HCT116 (cell line): ENCODE measurements at regions not wholly inside any gene's neighbourhood (a gene's known extent, or its start where the extent isn't known, plus 50 kb on each side); places are given as distances from the start of the nearest gene placed in this dataset.

Source experiments
- ATAC-seq: fragments of 200-7000 bp; cut with Tn5 transposase; 2 replicates; pipeline ENCODE4 v1.9.1; 2020; ENCODE audit warnings: mild to moderate bottlenecking, moderate library complexity
- BruUV-seq: library from RNA; stranded (reverse); fragments of 400-500 nt; replicated peaks from 2 replicates; lab custom pipeline; 2021; lab: Mats Ljungman, UMichigan
- CTCF ChIA-PET: fragments of 300-600 bp; sonication (Branson Sonifier 250); formaldehyde crosslinking; loops from one replicate; lab custom pipeline; 2021; ENCODE audit warnings: antibody characterized with exemption; lab: Charles Lee
- POLR2A ChIA-PET: fragments of 300-600, 350-600 bp; sonication (Branson Sonifier 250); formaldehyde crosslinking; loops from one replicate; lab custom pipeline; 2021; ENCODE audit warnings: antibody characterized with exemption; lab: Charles Lee
- RAD21 ChIA-PET, 2 experiments: fragments of 300-600 bp; sonication (Branson Sonifier 250); formaldehyde crosslinking; loops; one replicate each; lab custom pipeline; 2023; ENCODE audit warnings: low total read pairs in 2 of 2; ENCODE audit not compliant: uncharacterized antibody in 2 of 2, unreplicated experiment in 2 of 2, low non-redundant PET in 1 of 2; lab: Charles Lee
- DNase-seq: peaks from one replicate; pipeline ENCODE4 v3.0.0-alpha.2; 2010; ENCODE audit warnings: low read depth, low spot score
- H2AFZ ChIP-seq: fragments of 200-600 bp; shearing (Covaris generic), sonication (generic); 2 replicates; pipeline ENCODE4 v1.6.1; 2017; ENCODE audit warnings: low read depth, mixed run types, mixed read lengths, antibody characterized with exemption, low read length; ENCODE audit not compliant: poor library complexity, severe bottlenecking
- H3K27ac ChIP-seq: 2 replicates; pipeline ENCODE4 v1.5.1; 2012; ENCODE audit warnings: low read depth, low read length
- H3K27me3 ChIP-seq: fragments of 200-600 bp; sonication (generic); 2 replicates; pipeline ENCODE4 v1.6.1; 2016; ENCODE audit warnings: mixed run types, low read length, mixed read lengths; ENCODE audit not compliant: insufficient read depth
- H3K36me3 ChIP-seq, 2 experiments: fragments of 200-500 bp in 1 of 2; fragments of 200-600 bp in 1 of 2; sonication (Bioruptor generic) in 1 of 2; sonication (generic) in 1 of 2; 2 replicates each; pipeline versions ENCODE4 v1.5.1 to v1.6.1; 2014 to 2016; ENCODE audit warnings: low read length in 2 of 2, inconsistent platforms in 1 of 2, mixed read lengths in 1 of 2, mixed run types in 1 of 2; ENCODE audit not compliant: insufficient read depth in 2 of 2, control insufficient read depth in 1 of 2
- H3K4me1 ChIP-seq, 2 experiments: fragments of 200-600 bp in 1 of 2; sonication (generic) in 1 of 2; 2 replicates each; pipeline versions ENCODE4 v1.5.1 to v1.6.1; 2012 to 2017; ENCODE audit warnings: low read length in 2 of 2, inconsistent platforms in 1 of 2, mild to moderate bottlenecking in 1 of 2, mixed read lengths in 1 of 2, mixed run types in 1 of 2, moderate library complexity in 1 of 2; ENCODE audit not compliant: insufficient read depth in 2 of 2, control insufficient read depth in 1 of 2
- H3K4me2 ChIP-seq: fragments of 200-600 bp; sonication (generic); 2 replicates; pipeline ENCODE4 v1.6.1; 2017; ENCODE audit warnings: mixed run types, low read length, mixed read lengths
- H3K4me3 ChIP-seq, 2 experiments: fragments of 200-600 bp in 1 of 2; sonication (generic) in 1 of 2; replicated peaks in 1 of 2; 2 replicates each; pipeline ENCODE4 v1.5.1; 2011 to 2016; ENCODE audit warnings: low read length in 2 of 2, control low read depth in 1 of 2, low read depth in 1 of 2, mild to moderate bottlenecking in 1 of 2, mixed read lengths in 1 of 2, mixed run types in 1 of 2
- H3K79me2 ChIP-seq: fragments of 200-600 bp; sonication (generic); 2 replicates; pipeline ENCODE4 v1.6.1; 2017; ENCODE audit warnings: mild to moderate bottlenecking, mixed run types, low read length, moderate library complexity, mixed read lengths; ENCODE audit not compliant: insufficient read depth
- H3K9ac ChIP-seq: fragments of 200-600 bp; sonication (generic); 2 replicates; pipeline ENCODE4 v1.6.1; 2016; ENCODE audit warnings: low read length, mixed read lengths
- H3K9me2 ChIP-seq: fragments of 200-600 bp; sonication (generic), shearing (Covaris generic); 2 replicates; pipeline ENCODE4 v1.6.1; 2017; ENCODE audit warnings: mixed run types, mild to moderate bottlenecking, moderate library complexity; ENCODE audit not compliant: insufficient read depth
- H3K9me3 ChIP-seq, 2 experiments: fragments of 200-500 bp in 1 of 2; fragments of 200-600 bp in 1 of 2; sonication (Bioruptor generic) in 1 of 2; sonication (generic) in 1 of 2; 2 replicates each; pipeline ENCODE4 v1.6.1; 2014 to 2017; ENCODE audit warnings: low read length in 2 of 2, mixed read lengths in 2 of 2, inconsistent platforms in 1 of 2, low read depth in 1 of 2, mild to moderate bottlenecking in 1 of 2, mixed run types in 1 of 2, moderate library complexity in 1 of 2; ENCODE audit not compliant: control insufficient read depth in 1 of 2, insufficient read depth in 1 of 2
- H4K20me1 ChIP-seq: fragments of 200-600 bp; sonication (generic), shearing (Covaris generic); 2 replicates; pipeline ENCODE4 v1.6.1; 2017; ENCODE audit warnings: mixed run types, mild to moderate bottlenecking, moderate library complexity; ENCODE audit not compliant: insufficient read depth
- CEBPB ChIP-seq: IDR thresholded peaks from 2 replicates; pipeline ENCODE4 v1.6.1; 2012; ENCODE audit warnings: low read depth
- EGR1 ChIP-seq: IDR thresholded peaks from 2 replicates; pipeline ENCODE4 v1.6.1; 2012; ENCODE audit warnings: low read depth
- EZH2 ChIP-seq: fragments of 200-600 bp; sonication (generic); IDR thresholded peaks from 2 replicates; pipeline ENCODE4 v1.6.1; 2017; ENCODE audit warnings: antibody characterized with exemption, mixed run types
- SIN3A ChIP-seq: IDR thresholded peaks from 2 replicates; pipeline ENCODE4 v1.6.1; 2012; ENCODE audit warnings: low read depth
- TCF7L2 ChIP-seq: IDR thresholded peaks from 2 replicates; pipeline ENCODE4 v1.7.0; 2011; ENCODE audit warnings: borderline replicate concordance, inconsistent platforms; ENCODE audit not compliant: insufficient read depth, insufficient read length; ENCODE audit errors: extremely low read depth
- YY1 ChIP-seq: IDR thresholded peaks from 2 replicates; pipeline ENCODE4 v1.6.1; 2011; ENCODE audit warnings: low read length, low read depth, moderate library complexity, mild to moderate bottlenecking; ENCODE audit not compliant: insufficient replicate concordance; ENCODE audit errors: extremely low read depth
- ZFX ChIP-seq: fragments of 450-650 bp; IDR thresholded peaks from 2 replicates; pipeline ENCODE4 v1.6.1; 2017
- ZNF274 ChIP-seq: fragments of 200-500 bp; sonication (Bioruptor generic); IDR thresholded peaks from 2 replicates; pipeline ENCODE4 v1.6.1; 2014; ENCODE audit warnings: mild to moderate bottlenecking, low read depth, low read length, inconsistent platforms
- intact Hi-C: fragments of 100-400 bp; cut with micrococcal nuclease; formaldehyde crosslinking; loops from 2 replicates; pipeline ENCODE4 v1.10.0; 2022
- TF ChIP-seq, protein P1 (sequence below): IDR thresholded peaks from 2 replicates; pipeline ENCODE4 v1.6.1; 2012
- TF ChIP-seq, protein P2 (sequence below): IDR thresholded peaks from 2 replicates; pipeline ENCODE4 v1.6.1; 2011; ENCODE audit warnings: mild to moderate bottlenecking, low read length, moderate library complexity; ENCODE audit not compliant: insufficient replicate concordance; ENCODE audit errors: extremely low read depth

DNA sequence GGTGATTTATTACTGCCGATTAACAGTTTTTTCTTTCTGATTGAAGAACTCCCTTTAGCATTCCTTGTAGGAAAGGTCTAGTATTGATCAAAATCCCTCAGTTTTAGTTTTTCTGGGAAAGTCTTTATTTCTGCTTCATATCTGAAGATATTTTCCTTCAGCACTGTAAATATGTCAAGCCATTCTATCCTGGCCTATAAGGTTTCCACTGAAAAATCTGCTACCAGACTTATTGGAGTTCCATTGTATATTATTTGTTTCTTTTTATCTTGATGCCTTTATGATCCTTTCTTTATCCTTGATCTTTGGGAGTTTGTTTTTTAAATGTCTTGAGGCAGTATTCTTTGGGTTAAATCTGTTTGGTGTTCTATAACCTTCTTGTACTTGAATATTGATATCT lies 55.0 kb upstream of the TMTC1 start:
- H2AFZ ChIP-seq: no peak overlapping the region
- H4K20me1 ChIP-seq: no peaks in the 10 kb centered on the region
- ChIA-PET POLR2A (no interaction called here), RAD21 (no interaction called here), CTCF (no interaction called here)
- no peaks in the 10 kb centered on the region for H3K9me2 ChIP-seq
- no peaks in the 10 kb centered on the region for H3K36me3 ChIP-seq
- BruUV-seq: no TSS peak
- no peaks in the 10 kb centered on the region; a peak in 1 of 4 replicates for H3K9me3 ChIP-seq
- H3K4me2 ChIP-seq: no peak overlapping the region
- intact Hi-C loops: no loop called here
- no peak for DNase-seq
- H3K4me1 ChIP-seq: no peaks in the 10 kb centered on the region
- no peak overlapping the region for H3K9ac ChIP-seq
- ATAC-seq: no peak
- H3K4me3 ChIP-seq: no peak overlapping the region
- H3K27ac ChIP-seq: no peak overlapping the region
- no peak for TF ChIP-seq EGR1
- no peak for TF ChIP-seq ZNF274
- TF ChIP-seq CEBPB: no peak
- no peak for TF ChIP-seq YY1
- TF ChIP-seq SIN3A: no peak
- TF ChIP-seq ZFX: no peak
- no peak for TF ChIP-seq EZH2
- TF ChIP-seq, protein P1, sequence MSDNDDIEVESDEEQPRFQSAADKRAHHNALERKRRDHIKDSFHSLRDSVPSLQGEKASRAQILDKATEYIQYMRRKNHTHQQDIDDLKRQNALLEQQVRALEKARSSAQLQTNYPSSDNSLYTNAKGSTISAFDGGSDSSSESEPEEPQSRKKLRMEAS: no peak
- TF ChIP-seq, protein P2, sequence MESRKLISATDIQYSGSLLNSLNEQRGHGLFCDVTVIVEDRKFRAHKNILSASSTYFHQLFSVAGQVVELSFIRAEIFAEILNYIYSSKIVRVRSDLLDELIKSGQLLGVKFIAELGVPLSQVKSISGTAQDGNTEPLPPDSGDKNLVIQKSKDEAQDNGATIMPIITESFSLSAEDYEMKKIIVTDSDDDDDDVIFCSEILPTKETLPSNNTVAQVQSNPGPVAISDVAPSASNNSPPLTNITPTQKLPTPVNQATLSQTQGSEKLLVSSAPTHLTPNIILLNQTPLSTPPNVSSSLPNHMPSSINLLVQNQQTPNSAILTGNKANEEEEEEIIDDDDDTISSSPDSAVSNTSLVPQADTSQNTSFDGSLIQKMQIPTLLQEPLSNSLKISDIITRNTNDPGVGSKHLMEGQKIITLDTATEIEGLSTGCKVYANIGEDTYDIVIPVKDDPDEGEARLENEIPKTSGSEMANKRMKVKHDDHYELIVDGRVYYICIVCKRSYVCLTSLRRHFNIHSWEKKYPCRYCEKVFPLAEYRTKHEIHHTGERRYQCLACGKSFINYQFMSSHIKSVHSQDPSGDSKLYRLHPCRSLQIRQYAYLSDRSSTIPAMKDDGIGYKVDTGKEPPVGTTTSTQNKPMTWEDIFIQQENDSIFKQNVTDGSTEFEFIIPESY: no peak
- TF ChIP-seq TCF7L2: no peak
- no peaks in the 10 kb centered on the region for H3K79me2 ChIP-seq
- no peaks in the 10 kb centered on the region for H3K27me3 ChIP-seq
